CD4-positive, CD25-positive, alpha-beta regulatory T cell (primary cell): ENCODE measurements at regions not wholly inside any gene's neighbourhood (a gene's known extent, or its start where the extent isn't known, plus 50 kb on each side); places are given as distances from the start of the nearest gene placed in this dataset.

Experiments used
- ATAC-seq, 2 donors: fragments of 150-1000 bp; cut with Tn5 transposase; one replicate each; pipeline ENCODE4 v1.10.0; 2021; ENCODE audit warnings: low read depth in 2 of 2, moderate number of reproducible peaks in 2 of 2, moderate library complexity in 1 of 2
- DNase-seq, 3 donors: peaks; one replicate each; pipeline versions ENCODE4 v3.0.0 to v3.0.0-alpha.2; 2012 to 2022; ENCODE audit warnings: mixed read lengths in 1 of 3
- H3K27ac ChIP-seq: one replicate; pipeline ENCODE4 v1.7.0; 2013; ENCODE audit warnings: mild to moderate bottlenecking, low read length; ENCODE audit not compliant: insufficient read depth, poor library complexity, severe bottlenecking
- H3K27me3 ChIP-seq: one replicate; pipeline ENCODE4 v1.7.0; 2013; ENCODE audit warnings: low read length; ENCODE audit not compliant: control insufficient read depth, insufficient read depth
- H3K36me3 ChIP-seq: one replicate; pipeline ENCODE4 v1.7.0; 2013; ENCODE audit warnings: mild to moderate bottlenecking, low read length, moderate library complexity; ENCODE audit not compliant: control insufficient read depth, insufficient read depth
- H3K4me1 ChIP-seq: 2 replicates; pipeline ENCODE4 v1.7.0; 2013; ENCODE audit warnings: mild to moderate bottlenecking, low read length; ENCODE audit not compliant: insufficient read depth, control insufficient read depth, poor library complexity, severe bottlenecking
- H3K4me3 ChIP-seq: one replicate; pipeline ENCODE4 v1.7.0; 2013; ENCODE audit warnings: low read depth, mild to moderate bottlenecking, low read length, moderate library complexity
- H3K9me3 ChIP-seq, 2 experiments: 1 replicate in 1 of 2; 2 replicates in 1 of 2; pipeline ENCODE4 v1.7.0; 2013; ENCODE audit warnings: low read length in 2 of 2, mild to moderate bottlenecking in 1 of 2, moderate library complexity in 1 of 2; ENCODE audit not compliant: control insufficient read depth in 2 of 2
- H3K27ac Mint-ChIP-seq, 3 donors: one replicate each; pipeline ENCODE4 v1.8.0; 2020 to 2022; ENCODE audit warnings: mild to moderate bottlenecking in 3 of 3, mixed read lengths in 3 of 3, moderate library complexity in 2 of 3
- H3K27me3 Mint-ChIP-seq: one replicate; pipeline ENCODE4 v1.8.0; 2022; ENCODE audit warnings: mild to moderate bottlenecking, mixed read lengths
- H3K36me3 Mint-ChIP-seq: one replicate; pipeline ENCODE4 v1.8.0; 2020; ENCODE audit warnings: mixed read lengths
- H3K4me1 Mint-ChIP-seq, 4 donors: one replicate each; pipeline ENCODE4 v1.8.0; 2020 to 2022; ENCODE audit warnings: mixed read lengths in 4 of 4, mild to moderate bottlenecking in 1 of 4
- H3K4me3 Mint-ChIP-seq, 4 donors: one replicate each; pipeline ENCODE4 v1.8.0; 2020 to 2022; ENCODE audit warnings: mild to moderate bottlenecking in 4 of 4, mixed read lengths in 4 of 4, moderate library complexity in 3 of 4
- H3K9me3 Mint-ChIP-seq, 7 donors: one replicate each; pipeline ENCODE4 v1.8.0; 2020 to 2022; ENCODE audit warnings: mixed read lengths in 7 of 7, mild to moderate bottlenecking in 3 of 7, moderate library complexity in 2 of 7

DNA sequence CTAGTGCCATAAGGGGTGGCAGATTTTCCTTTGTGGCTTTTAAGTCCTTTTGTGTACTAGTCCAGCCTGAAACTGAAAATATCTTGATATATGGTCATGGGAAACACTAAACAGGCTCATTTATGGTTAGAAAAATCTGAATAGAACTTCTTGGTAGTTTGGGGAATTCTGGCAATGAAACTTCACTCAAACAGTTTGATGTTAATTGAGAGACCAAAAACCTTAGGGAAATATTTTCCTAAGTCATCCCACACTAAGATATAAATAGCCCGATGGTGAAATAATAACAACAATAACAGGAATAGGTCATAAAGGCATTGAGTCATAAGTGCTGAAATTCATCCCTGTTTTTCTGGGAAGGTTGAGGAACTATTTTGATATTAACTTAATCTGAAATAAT, 146.2 kb upstream of the SMLR1 start:
- no peak for DNase-seq
- H3K4me1 ChIP-seq, result no peaks in the 10 kb centered on the region
- ATAC-seq, result no peak
- peaks cover 5% of the 10 kb centered on the region for H3K27me3 Mint-ChIP-seq
- no peaks in the 10 kb centered on the region for H3K36me3 Mint-ChIP-seq
- no peak overlapping the region for H3K4me3 ChIP-seq
- no peak overlapping the region for H3K27ac Mint-ChIP-seq
- H3K27me3 ChIP-seq, result peaks cover 2% of the 10 kb centered on the region
- H3K9me3 ChIP-seq, result peaks cover 0 to 3% of the 10 kb centered on the region in 2 experiments
- H3K4me1 Mint-ChIP-seq, result no peaks in the 10 kb centered on the region
- no peak overlapping the region for H3K4me3 Mint-ChIP-seq
- no peak overlapping the region for H3K27ac ChIP-seq
- peaks cover 0 to 17% (median 5%) of the 10 kb centered on the region in 7 donors for H3K9me3 Mint-ChIP-seq
- no peaks in the 10 kb centered on the region for H3K36me3 ChIP-seq

DNA sequence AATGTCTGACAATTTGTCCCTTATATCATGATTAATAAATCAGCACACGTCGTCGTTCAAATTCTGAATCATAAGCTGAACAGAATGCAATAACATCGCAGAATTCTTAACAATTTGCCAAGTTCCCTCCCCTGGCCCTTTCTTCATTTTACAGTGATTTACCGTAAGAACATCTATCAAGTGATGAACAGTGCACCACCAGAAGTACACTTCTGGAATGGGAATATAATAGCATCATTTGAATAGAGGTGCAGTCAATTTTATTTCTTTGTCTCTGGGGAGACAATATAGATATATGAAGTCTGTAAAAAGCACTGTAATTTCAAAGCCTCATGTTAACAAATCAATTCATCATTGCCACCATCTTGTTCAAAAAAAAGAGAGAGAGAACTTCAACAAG, 145.1 kb upstream of the SMLR1 start:
- no peak for DNase-seq
- peaks cover 0 to 14% (median 5%) of the 10 kb centered on the region in 7 donors for H3K9me3 Mint-ChIP-seq
- H3K4me1 Mint-ChIP-seq, result no peaks in the 10 kb centered on the region
- H3K36me3 Mint-ChIP-seq, result no peaks in the 10 kb centered on the region
- no peaks in the 10 kb centered on the region for H3K36me3 ChIP-seq
- no peak overlapping the region for H3K4me3 ChIP-seq
- H3K4me1 ChIP-seq, result no peaks in the 10 kb centered on the region
- ATAC-seq, result no peak
- peaks cover 2% of the 10 kb centered on the region for H3K27me3 ChIP-seq
- peaks cover 9% of the 10 kb centered on the region for H3K27me3 Mint-ChIP-seq
- H3K9me3 ChIP-seq, result peaks cover 0 to 3% of the 10 kb centered on the region in 2 experiments
- no peak overlapping the region for H3K4me3 Mint-ChIP-seq
- H3K27ac ChIP-seq, result no peak overlapping the region
- no peak overlapping the region for H3K27ac Mint-ChIP-seq

DNA sequence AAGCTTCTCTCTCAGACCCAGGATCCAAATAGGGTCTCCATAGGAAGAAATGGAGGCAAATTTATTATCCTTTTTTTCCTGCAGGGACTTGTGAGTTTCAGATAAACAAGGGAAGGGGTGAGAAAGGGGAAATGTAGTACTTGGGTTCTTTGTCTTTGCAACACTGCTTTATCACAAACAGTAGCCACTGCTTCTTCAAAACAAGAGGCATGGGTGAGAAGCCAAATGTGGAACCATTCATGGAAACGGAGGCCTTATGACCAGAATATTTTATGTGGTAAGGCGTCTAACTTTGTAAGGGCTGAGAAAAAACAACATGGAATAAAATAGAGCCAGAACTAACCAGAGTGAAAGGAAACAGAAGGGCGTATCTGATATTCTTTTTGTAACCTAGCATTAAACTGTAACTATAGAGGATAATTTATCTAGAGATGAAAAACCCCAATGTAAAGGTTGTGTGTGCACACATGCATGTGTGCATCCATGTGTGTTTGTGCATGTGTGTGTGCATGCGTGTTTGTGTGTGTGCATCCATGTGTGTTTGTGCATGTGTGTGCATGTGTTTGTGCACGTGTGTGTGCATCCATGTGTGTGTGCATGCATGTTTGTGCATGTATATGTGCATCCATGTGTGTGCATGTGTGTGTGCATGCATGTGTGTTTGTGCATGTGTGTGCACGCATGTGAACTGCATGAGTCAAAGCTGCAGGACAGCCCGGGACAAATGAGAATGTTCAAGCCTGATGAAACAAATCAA, 143.3 kb upstream of the SMLR1 start:
- no peak overlapping the region for H3K4me3 Mint-ChIP-seq
- Histone ChIP-seq H3K27ac (no peak overlapping the region), H3K36me3 (no peaks in the 10 kb centered on the region), H3K4me1 (no peaks in the 10 kb centered on the region), H3K27me3 (peaks cover 2% of the 10 kb centered on the region), H3K4me3 (no peak overlapping the region), H3K9me3 (no peaks in the 10 kb centered on the region)
- H3K36me3 Mint-ChIP-seq, result no peaks in the 10 kb centered on the region
- no peak for ATAC-seq
- H3K9me3 Mint-ChIP-seq, result peaks cover 0 to 6% (median 1%) of the 10 kb centered on the region in 7 donors
- no peaks in the 10 kb centered on the region for H3K4me1 Mint-ChIP-seq
- H3K27ac Mint-ChIP-seq, result no peak overlapping the region
- H3K27me3 Mint-ChIP-seq, result peaks cover 9% of the 10 kb centered on the region
- no peak for DNase-seq

DNA sequence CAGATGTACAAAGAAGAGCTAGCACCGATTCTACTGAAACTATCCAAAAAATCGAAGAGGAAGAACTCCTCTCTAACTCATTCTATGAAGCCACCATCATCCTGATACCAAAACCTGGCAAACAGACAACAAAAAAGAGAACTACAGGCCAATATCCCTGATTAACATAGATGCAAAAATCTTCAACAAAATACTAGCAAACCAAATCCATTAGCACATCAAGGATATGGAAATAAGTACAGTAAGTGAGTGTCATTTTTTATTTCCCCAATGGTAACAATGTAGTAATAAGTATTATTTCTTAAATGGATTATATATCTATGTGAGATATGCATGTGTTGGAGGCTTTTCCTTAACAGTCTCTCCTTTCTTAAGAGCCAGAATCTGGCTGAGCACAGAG, 134.5 kb upstream of the SMLR1 start:
- DNase-seq (no peak), ATAC-seq (no peak)
- Histone ChIP-seq H3K36me3 (no peaks in the 10 kb centered on the region), H3K4me3 (no peak overlapping the region), H3K9me3 (no peaks in the 10 kb centered on the region), H3K27ac (no peak overlapping the region), H3K4me1 (peaks cover under 1% of the 10 kb centered on the region), H3K27me3 (no peaks in the 10 kb centered on the region)
- no peaks in the 10 kb centered on the region for H3K27me3 Mint-ChIP-seq
- H3K4me3 Mint-ChIP-seq, result no peak overlapping the region
- peaks cover 0 to 8% (median under 1%) of the 10 kb centered on the region in 4 donors for H3K4me1 Mint-ChIP-seq
- no peaks in the 10 kb centered on the region for H3K36me3 Mint-ChIP-seq
- H3K27ac Mint-ChIP-seq, result no peak overlapping the region
- H3K9me3 Mint-ChIP-seq, result no peaks in the 10 kb centered on the region

DNA sequence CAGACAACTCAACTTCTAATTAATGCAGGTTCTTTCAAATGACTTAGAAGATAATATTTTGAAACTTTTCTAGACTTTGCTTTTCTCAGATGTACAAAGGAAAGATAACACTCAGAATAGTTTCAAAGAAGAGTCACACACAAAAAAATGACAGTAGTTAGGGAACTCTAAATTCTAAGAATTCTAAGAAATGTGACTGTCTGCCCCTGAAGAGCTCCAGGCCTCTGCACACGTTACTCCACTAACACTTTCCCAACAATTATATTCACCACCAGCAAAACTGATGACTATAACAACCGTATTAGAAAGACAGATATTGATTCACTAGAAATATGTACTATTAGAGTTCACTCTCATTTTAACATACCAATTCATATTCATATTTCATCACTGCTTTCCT, 133.3 kb upstream of the SMLR1 start:
- Mint-ChIP-seq H3K27ac (peak overlapping the region in 1 of 3 donors; percentile 55), H3K27me3 (no peaks in the 10 kb centered on the region), H3K4me3 (no peak overlapping the region), H3K9me3 (no peaks in the 10 kb centered on the region), H3K36me3 (no peaks in the 10 kb centered on the region), H3K4me1 (peaks cover 0 to 10% (median 2%) of the 10 kb centered on the region in 4 donors)
- Histone ChIP-seq H3K36me3 (no peaks in the 10 kb centered on the region), H3K4me3 (no peak overlapping the region), H3K27me3 (no peaks in the 10 kb centered on the region), H3K27ac (no peak overlapping the region), H3K4me1 (peaks cover 3% of the 10 kb centered on the region), H3K9me3 (no peaks in the 10 kb centered on the region)
- DNase-seq, result peak in 1 of 3 donors; percentile 27
- no peak for ATAC-seq

DNA sequence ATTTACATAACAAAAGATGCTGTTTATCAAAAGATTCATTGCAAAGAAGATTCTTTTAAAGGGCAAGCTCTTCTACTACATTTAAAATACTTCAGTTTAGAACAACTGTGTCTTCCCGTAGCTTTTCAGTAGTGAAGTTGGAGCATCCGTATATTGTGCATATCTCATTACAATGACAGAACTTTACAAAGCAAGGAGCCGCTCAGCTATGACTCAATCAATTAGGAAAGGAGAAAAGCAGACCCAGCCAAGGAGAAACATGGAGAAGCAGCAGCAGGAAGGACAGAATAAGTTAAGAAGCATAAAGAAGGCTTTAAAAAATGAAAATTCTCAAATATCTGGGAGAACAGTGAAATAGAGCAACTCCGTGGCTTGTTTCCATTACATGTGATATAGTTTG, 132.6 kb upstream of the SMLR1 start:
- no peaks in the 10 kb centered on the region for H3K27me3 ChIP-seq
- no peaks in the 10 kb centered on the region for H3K9me3 Mint-ChIP-seq
- no peak overlapping the region for H3K4me3 Mint-ChIP-seq
- H3K4me1 ChIP-seq, result peaks cover 3% of the 10 kb centered on the region
- H3K4me1 Mint-ChIP-seq, result peaks cover 0 to 10% (median 2%) of the 10 kb centered on the region in 4 donors
- H3K27ac Mint-ChIP-seq, result no peak overlapping the region
- no peaks in the 10 kb centered on the region for H3K27me3 Mint-ChIP-seq
- no peaks in the 10 kb centered on the region for H3K36me3 Mint-ChIP-seq
- H3K4me3 ChIP-seq, result no peak overlapping the region
- H3K9me3 ChIP-seq, result no peaks in the 10 kb centered on the region
- no peaks in the 10 kb centered on the region for H3K36me3 ChIP-seq
- ATAC-seq (no peak), DNase-seq (no peak)
- no peak overlapping the region for H3K27ac ChIP-seq

DNA sequence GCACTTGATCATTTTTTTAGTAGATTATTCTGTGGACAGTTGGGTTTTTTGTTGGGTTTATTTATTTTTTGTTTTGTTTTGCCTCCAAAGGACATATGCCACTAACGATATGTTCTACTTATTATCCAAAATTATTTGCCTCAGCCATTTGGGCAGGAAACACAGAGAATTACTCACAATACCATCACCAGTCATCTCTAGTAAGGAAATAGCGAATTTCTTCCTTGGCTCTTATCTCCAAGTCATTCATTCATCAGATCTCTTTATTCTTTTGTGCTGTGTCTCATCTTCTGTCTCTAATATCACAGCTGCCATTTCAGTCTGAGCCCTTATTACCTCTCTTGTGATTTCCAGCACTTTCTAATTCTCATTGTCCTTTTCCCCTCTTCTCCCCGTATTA, 130.4 kb upstream of the SMLR1 start:
- no peaks in the 10 kb centered on the region for H3K36me3 ChIP-seq
- H3K9me3 ChIP-seq, result no peaks in the 10 kb centered on the region
- Mint-ChIP-seq H3K4me1 (peaks cover 0 to 10% (median 2%) of the 10 kb centered on the region in 4 donors), H3K27ac (no peak overlapping the region), H3K4me3 (no peak overlapping the region), H3K36me3 (no peaks in the 10 kb centered on the region), H3K9me3 (no peaks in the 10 kb centered on the region), H3K27me3 (no peaks in the 10 kb centered on the region)
- H3K27ac ChIP-seq, result no peak overlapping the region
- H3K4me3 ChIP-seq, result no peak overlapping the region
- peaks cover 3% of the 10 kb centered on the region for H3K4me1 ChIP-seq
- DNase-seq (no peak), ATAC-seq (no peak)
- H3K27me3 ChIP-seq, result peaks cover 2% of the 10 kb centered on the region
